HG03442 (cell line): ENCODE measurements at regions not wholly inside any gene's neighbourhood (a gene's known extent, or its start where the extent isn't known, plus 50 kb on each side); places are given as distances from the start of the nearest gene placed in this dataset.

Experiments used
- ATAC-seq: cut with Tn5 transposase; IDR thresholded peaks from one replicate; pipeline ENCODE4 v1.9.1; 2021; ENCODE audit warnings: mild to moderate bottlenecking, moderate library complexity; ENCODE audit not compliant: unreplicated experiment

DNA sequence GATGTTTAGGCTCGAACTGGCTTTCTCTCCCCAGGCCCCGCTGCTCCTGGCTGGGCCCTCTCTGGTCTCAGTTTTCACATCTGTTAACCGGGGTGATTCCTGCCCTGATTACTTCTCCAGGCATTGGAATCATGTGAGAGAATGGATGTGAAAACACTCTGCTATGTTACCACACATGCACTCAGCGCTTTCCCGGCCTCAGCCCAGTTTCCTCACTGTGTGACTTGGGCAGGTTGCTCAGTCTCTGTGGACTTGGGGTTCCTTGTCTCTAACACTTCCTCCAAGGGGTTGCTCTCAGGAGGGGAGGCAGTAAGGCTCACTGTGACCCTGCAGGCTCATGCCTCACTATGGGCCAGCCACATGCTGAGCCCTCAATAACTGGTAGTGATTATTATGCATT is 230.4 kb upstream of the HS6ST1 start:
- no peak for ATAC-seq

DNA sequence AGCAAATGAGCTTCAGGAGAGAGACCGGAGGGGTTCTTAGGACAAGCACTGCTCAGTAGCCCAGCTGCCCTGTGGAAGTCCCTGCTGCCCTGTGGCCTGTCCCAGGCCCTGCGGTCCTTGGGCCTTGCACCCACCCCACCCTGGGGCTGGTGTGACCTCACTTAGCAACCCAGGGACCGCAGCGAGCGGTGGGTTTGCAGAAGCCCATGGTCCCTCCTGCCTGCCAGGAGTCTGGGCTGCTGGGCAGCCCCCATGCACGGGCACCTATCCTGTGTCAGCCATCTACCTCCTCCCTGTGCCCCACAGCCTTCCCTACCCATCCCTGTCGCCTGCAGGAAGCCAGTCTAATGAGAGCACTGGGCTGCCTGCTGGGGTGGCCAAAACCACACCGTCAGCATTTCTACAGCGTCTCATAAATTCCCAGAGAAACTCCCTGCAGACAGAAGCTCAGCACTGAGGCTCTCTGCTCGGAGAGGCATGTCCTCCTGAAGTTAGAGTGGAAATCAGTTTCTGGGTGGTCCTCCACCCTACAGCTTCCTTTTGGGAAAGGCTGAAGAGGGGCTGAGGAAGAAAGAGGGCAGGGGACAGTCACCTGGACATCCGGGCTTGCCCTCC is 231.1 kb upstream of the HS6ST1 start:
- no peak for ATAC-seq

DNA sequence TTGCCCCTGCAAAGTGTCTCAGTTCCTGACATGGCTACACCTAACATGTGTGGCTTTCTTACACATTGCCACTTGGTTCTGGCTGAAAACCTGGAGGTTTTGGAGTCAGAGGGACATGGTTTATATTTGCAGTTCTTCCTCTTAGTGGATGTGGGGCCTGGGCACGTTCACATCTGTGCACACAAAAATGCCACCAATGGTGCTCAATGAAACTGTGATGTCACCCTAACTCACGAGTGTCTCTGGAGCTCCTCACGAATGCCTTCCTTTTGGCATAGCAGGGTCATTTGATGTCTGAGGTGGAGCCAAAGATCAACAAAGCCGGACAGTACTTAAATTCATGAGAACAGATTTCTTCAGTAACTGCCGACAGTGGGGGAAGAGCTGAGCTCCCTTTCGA is 231.7 kb upstream of the HS6ST1 start:
- ATAC-seq: no peak

DNA sequence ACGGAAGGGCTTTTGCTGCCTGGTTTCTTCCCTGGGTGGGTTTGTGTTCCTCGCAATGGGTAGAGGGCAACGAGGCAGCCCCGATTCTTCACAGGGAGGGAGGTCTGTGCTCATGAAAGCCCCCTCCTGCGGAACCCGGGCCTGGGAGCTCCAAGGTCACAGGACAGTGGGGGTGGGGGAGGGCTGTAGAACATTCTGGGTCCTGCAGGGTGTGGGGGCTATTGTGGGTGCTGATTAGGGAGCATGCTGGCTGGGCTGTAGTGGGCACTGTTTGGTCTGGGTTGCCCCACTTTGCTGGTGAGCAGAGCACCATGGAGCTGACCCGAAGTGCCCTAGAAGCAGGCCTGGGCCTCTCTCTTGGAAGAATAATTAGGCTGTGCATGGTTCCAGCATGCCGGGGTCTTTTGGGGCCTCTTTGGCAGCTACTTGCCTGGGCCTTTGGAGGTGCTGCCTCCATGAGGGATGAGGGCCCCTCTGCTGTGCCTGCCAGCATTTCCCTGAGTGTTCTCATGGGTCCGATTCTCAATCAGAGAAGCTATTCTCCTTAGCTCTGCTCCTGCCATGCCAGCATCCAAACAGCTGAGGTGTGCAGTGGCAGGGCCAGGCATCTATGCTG is 232.2 kb upstream of the HS6ST1 start:
- ATAC-seq: no peak

DNA sequence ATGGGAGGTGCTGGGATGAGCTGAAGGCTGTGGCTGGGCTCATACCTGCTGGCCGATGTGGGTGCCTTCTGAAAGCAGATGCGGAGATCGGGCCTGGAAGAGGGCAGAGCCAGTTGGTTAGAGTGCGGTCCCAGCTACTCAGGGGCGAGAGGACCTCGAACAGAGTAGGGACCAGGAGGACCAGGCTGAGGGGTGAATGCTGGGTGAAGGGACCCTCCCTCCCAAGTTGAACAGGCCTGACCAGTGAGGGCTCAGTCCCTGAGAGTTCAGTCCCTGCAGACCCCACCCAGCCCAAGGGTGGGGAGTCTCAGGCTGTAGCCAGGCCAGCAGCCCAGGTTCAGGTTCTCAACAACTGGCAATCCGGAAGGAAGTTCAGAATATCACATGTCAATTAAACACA is 232.8 kb upstream of the HS6ST1 start:
- no peak for ATAC-seq

DNA sequence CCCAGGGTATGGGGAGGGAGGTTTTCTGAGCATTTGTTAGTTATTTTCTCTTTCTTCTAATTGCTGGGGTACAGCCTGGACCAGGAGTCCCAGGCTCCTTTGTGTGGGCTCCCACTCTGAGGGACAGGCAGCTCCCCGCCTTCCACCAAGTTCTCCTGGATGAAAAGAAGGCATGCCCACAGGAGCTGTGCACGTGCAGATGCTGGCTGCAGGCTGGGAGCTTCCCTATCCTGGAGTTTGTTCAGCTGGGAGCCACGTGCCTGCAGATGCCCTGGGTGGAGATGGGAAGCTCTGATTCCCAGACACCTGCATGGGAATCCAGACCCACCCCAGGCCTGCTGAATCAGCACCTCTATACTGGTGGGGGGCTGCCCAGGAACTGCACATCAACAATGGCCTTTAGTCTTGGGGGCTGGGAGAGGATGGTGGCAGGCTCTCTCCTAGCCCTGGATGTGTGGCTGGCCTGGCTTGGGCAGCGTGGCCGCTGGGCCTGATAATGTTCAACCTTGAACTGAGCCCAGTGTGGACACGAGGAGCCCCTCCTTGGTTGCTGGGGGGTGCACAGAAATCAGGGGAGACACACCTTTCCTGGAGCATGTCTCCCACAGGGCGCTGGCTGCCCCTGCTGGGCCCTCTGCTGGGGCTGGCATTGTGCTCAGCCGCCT is 233.6 kb upstream of the HS6ST1 start:
- ATAC-seq: no peak

DNA sequence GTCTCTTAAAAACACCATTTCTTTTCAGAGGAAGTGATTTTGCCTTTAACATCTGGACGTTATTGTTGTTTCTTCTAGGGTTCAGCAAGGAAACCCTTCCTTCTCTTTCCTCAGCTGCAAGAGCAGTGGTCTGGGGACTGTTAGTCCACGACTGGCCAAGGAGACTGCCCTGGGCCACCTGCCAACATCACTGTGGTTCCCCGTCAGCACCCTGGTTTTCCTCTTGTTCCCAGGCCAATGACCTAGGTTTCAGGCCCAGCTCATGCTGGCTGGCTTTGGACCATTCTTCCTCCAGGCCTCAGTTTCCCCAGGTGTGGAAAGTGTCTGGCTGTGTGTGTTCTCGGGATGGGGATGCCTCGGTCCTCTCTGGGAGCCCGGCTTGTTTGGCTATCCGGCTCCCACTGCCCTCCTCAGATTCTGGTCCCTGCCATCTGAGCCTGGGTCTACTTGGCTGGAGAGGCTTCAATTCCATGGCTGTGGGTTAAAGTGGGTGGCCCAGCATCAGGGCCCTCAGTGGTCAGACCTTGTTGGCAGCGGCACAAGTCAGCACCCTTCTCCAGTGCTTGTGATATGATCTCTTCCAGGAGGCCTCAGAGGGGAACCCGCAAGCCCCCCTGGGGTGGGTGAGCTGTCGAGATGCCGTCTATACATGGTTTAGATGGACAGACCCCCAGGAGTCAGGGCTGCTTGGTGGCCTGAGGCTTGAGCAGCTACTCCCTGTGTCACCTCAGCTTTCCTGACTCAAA is 234.3 kb upstream of the HS6ST1 start:
- no peak for ATAC-seq

DNA sequence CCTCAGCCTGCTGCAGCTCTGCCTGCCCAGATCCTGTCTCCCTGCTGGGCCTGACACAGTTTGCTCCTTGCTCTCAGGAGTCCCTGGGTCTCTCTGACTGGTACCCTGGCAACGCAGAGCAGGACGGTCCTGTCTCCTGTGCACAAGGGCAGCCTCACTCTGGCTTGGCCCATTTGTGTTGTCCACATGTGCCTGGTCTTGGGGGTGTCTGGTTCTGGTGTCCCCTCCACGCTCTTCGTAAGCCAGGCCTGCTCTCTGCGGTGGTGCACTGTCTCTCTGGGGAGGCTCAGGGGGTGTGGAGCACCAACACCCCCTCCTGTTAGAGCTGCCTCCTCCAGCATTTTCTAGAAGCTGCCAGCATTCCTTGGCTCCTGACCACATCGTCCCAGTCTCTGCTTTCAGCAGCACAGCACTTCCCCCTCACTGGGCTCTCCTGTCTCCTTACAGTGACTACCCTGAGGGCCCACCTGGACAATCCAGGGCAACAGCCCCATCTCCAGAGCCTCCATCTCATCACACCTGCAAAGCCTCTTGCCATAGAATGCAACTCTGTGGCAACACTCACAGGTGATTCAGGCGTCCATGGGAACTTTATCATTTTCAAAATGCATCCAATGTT is 235.6 kb upstream of the HS6ST1 start:
- no peak for ATAC-seq

DNA sequence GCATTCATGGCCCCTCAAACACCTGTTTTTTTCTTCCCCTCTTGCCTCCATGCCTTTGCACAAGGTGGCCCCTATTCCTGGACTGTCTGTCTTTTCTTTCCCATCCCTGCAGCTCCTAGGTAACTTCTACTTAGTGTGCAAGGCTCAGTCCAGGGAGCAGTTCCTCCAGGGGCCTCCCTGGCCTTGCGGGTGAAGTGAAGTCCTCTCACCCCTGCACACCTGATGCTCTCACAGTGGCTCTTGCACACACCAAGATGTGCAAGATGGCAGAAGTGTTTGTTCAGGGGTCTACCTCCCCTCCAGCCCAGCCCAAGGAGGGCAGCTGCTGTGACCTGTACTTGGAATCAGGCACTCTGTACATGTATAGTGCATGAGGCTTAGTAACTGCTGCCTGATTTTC is 236.8 kb upstream of the HS6ST1 start:
- ATAC-seq: no peak

DNA sequence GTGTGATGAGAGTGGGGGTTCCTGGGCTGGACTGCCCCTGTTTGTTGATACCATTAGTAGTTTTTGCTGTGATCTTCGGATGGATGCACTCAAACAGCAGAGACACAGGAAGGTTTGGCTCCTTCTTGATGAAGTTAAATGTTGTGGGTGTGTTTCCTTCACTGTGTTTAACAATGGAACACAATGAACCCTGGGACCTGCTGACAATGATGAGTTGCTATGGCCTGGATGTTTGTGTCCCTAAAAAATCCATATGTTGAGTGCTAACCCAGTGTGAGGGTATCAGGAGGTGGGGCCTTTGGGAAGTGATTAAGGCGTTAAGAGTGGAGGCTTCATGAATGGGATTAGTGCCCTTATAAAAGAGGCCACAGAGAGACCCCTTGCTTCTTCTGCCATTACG is 237.4 kb upstream of the HS6ST1 start:
- no peak for ATAC-seq

DNA sequence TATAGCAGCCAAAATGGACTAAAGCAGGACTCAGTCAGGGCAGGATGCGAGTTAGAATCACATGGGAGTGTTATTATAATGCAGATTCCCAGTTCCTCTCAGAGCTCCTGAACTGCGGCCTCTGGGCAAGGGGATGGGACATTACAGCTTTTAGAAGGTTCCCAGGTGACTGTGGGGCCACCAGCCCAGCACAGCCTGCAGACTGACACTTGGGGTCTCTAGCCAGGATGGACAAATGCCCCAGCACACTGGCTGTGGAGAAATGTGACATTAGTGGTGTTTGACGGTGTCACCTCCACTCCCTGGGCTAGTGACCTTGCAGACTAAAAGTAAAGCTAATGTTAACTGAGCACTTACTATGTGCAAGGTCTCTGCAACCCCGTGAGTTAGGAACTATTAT is 238.0 kb upstream of the HS6ST1 start:
- no peak for ATAC-seq

DNA sequence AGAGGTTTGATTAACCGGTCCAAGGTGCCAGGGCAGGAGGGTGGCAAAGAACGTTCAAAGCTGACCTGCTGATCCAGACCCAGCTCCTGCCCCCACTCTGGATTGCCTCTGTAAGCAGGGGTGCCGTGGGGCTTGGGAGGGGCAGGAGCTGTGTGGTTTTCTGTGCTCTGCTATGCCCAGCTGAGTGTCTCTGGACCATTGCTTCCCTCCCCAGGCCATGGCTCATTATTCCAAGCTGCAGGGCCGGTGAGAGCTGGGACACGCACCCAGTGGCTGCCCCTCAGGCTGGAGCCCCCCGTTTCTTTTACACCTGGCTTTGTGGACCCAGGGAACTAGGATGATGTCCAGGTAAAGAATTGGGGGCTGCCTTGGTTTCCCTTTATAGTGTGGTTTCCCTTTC is 238.4 kb upstream of the HS6ST1 start:
- ATAC-seq: no peak

DNA sequence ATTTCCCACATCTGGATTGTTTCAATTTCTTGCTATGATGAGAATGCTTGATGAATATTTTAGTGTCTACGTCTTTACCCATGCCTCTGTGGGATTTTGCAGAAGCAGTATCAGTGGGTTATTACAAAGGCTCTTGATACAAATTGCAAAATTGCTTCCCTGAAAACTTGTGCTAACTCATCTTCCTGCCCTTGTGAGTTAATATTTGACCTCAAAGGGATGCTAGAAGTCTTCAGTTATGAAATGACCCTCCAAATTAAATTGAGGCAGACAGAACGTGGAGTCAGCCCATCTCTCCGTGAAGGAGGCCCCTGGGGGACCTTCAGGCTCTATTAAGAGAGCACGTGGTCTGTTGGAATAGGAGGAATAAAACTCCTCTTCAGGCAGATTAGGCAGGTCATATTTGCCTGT is 239.2 kb upstream of the HS6ST1 start:
- no peak for ATAC-seq

DNA sequence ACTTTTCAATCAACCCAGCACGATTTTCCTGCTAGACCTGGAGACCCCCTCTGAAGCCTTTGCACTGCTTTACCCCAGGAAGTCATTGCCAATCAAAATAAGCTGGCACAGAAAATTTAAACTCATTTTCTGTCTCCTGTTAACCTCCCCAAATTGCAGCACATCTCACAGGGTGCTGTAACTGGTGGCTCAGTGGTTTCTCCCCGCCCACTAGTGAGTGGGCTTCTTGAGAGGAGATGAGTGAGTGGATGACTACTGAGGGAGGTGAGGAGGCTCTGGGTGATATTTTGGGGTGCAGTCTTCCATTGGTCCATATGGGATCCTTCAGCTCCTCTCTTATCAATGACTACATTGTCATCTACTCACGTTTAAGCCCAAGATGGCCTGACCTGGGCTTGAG is 239.8 kb upstream of the HS6ST1 start:
- ATAC-seq: no peak

DNA sequence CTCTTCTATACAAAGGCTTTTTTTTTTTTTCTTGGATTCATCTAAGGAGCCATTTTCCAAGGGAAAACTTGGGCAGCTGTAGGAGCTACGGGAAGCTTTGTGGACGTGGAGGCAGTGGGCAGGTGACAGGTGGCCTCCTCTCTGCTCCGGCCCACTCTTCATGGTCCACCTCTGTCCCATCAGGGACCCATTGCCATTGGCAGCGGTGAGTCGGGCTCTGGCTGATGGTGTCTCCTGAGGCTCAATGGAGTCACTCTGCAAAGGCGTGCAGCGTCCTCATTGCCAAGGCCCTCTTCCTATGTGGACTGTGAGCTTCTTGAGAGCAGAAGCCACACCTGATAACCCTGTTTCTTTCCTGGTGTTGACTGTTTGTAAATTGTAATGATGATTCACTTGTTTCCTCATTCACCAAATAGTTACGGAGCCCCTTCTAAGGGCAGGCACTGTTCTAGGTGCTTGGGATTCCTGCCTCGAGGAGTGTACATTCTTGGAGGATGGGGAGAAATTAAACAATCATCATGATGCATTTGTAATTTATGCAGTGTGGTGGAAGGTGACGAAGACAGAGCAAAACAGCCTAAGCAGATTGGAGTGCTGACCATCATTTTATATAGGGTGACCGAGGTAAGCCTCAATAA is 240.3 kb upstream of the HS6ST1 start:
- no peak for ATAC-seq

DNA sequence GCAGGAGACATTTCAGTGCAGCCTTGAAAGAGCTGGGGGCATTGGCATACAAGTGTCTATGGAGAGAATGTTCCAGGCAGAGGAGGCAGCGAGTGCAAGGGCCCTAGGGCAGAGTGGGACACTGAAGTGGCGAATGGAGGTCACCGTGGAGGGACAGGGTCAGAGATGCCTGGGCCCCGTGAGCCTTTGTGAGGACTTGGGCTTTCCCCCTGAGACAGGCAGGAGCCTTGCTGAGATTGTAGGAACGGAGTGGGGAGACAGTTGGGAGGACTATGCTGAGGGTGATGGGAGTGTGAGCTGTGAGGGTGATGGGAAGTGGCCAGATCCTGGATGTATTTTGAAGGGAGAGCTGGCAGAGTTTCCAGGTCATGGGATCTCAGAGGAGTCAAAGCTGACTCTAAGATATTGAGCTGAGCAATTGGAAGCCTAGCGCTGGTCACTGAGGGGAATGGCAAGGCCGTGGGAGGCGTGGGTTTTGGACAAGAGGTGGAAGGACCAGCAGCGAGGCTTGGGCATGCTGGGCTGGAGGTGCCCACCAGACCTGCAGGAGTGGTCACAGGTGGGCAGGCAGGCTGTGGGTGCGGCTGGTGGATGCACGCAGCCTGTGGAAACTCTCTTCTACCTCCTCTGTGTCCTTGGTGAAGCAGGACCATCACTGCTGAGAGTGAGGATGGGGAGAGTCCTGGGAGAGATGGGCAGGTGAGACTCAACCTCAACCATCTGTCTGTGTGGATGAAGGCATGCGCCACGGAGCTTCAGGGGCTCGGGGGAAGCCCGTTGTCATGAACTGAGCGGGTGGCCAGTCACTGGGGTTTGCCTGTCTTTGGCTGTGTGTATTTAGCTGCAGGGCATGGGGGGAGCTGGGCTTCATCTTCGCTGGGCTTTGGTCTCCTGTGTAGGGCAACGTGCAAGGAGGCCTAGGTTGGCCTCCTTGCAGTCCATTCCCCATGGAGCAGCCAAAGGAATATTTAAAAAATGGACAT is 241.2 kb upstream of the HS6ST1 start:
- no peak for ATAC-seq

DNA sequence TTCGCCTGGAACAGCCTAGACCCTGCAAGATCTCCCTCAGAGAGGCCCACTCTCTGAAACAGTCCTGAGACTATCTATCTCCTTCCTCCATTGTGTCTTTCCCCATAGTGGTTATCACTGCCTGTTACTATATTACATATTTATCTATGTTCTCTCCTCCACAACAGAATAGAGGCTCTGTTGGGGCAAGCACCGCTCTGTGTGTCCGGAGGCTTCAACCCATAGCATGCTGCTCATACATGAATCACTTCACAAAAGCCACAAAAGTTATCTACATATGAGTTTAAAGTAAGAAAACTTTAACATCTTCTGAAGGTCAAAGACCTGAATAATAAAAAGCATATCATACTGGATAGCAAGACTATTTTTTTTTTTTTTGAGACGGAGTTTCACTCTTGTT is 242.1 kb upstream of the HS6ST1 start:
- no peak for ATAC-seq

DNA sequence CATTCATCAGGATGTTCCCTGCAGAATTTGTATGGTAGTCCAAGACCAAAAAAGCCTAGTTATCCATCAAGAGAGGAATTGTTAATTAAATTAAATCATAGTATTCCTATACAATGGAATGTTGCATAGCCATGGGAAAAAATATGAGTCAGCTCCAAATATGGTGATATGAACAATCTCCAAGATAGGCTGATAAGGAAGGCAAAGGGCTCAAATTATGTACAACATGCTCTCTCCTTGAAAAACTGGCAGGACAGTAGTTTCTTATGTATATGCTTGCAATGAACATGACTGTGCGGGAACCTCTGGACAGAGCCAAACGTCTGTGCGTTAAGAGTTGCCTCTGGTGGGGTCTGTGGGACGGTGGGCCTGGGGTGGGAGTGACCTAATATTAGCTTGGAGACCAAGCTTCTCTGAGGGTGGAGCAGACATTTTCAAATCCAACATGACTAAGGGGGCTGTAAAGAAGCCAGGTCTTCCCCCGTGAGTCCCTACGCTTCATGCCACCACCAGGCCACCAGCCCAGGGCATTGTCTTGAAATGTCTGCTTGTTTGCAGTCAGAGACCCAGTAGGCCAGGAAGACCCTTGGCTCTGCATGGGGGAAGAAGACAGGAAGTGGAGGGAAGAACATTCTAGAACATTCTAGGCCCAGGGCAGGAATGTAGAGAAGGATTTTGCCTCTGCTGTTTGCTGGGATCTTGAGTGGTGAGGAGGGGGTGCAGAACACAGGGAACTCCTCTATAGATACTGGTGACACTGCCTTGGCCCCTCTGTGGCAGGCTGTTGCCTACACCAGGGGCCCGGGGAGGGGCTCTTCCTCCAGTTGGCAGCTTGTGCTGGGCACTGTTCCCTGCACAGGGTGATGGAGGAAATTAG is 244.0 kb upstream of the HS6ST1 start:
- no peak for ATAC-seq

DNA sequence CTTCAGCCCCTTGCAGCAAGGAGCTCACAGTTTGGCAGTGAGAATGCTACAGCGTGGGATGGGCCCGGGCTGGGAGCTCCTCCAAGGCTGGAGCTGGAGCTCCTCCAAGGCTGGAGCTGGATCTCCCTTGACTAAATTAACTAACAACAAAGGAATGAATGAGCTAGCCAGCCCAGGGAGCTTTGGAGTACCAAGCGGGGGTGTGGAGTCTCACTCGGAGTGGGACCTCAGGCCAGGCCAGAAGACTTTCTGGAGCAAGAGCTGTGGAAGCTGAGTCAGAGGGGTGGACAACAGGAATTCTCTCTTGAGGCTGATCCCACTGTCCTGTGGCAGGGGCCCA is 244.7 kb upstream of the HS6ST1 start:
- no peak for ATAC-seq
